HG02884 (cell line): ENCODE measurements at regions not wholly inside any gene's neighbourhood (a gene's known extent, or its start where the extent isn't known, plus 50 kb on each side); places are given as distances from the start of the nearest gene placed in this dataset.
"Not testable (repeated sequence)": the region's sequence is repeated elsewhere in the genome, so short reads cannot be mapped to it uniquely, and the experiment has no call there.

Experiments used
- ATAC-seq: cut with Tn5 transposase; IDR thresholded peaks from one replicate; pipeline ENCODE4 v1.9.1; 2021; ENCODE audit warnings: mild to moderate bottlenecking, moderate library complexity; ENCODE audit not compliant: unreplicated experiment

DNA sequence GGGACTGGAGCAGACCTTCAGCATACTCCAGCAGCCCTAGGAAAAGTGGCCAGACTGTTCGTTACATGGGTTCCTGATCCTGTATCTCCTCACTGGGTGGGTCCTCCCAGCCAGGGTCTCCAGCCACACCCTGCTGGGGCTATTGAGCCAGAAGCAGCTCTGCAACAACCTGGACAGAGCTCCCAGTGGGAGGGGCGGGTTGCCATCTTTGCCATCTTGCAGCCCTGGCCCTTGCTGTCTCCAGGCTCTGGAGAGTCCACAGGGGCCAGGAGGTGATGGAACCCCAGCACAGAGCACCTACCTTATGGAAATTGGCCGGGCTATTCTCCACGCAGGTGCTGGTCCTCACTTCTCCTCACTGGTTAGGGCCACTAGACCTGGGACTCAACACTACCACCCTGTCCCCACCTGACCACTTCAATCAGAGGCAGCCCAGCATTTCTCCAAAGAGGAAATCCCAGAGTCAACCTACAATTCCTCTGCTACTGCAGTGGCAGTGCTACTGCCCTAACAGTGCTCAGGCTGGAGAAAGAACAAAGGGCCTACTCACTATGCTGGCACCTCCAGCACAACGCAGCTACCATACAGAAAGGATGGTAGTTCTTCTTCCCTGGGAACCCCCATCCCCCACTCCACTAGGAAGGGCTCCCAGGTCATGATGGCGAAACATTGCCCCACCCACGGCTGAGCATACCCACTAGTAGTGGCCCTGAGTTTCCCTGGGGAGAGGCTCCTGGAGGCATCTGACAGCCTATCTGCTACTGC lies 290.2 kb upstream of the NCAM1 start:
- ATAC-seq: no peak

DNA sequence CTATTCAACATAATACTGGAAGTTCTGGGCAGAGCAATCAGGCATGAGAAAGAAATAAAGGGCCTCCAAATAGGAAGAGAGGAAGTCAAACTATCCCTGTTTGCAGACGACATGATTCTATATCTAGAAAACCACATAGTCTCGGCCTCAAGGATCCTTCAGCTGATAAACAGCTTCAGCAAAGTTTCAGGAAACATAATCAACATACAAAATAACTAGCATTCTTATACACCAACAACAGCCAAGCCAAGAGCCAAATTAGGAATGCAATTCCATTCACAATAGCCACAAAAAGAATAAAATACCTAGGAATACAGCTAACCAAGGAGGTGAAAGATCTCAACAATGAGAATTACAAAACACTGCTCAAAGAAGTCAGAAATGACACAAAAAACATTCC lies 287.8 kb upstream of the NCAM1 start:
- not testable (repeated sequence) for ATAC-seq

DNA sequence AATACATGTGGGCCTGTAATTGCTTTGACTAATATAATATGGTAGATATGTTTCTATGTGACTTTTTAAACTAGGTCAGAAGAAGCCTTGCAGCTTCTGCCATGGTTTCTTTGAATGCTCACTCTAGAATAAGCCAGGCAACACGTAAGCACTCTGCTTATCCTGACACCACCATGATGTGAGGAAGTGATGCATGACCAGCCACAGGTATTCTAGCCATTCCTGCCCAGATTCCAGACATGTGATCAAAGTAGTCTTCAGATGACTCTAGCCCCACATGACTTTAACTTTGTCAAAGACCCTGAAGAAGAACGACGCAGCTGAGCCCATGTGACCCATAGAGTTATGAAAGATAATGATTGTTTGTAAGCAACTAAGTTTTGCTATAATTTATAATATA lies 276.1 kb upstream of the NCAM1 start:
- no peak for ATAC-seq

DNA sequence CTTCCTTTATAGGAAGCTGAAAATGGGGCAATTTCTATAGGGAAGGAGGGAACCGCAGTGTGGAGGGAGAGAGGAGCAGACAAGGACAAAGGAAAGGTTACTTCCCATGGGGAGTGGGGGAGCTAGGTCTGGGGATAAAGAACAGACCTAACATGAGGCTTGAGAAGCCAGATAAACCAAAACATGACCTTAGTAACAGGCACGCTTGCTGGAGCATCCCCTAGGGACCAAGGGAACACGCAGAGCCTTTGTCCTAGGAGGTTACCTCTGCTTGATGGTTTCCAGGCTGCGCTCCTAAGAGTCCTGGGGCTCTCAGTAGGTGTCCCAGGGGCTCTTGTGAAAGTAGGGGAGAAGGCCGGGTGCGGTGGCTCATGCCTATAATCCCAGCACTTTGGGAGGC lies 271.4 kb upstream of the NCAM1 start:
- ATAC-seq: no peak

GRCh38 chr11:112693781-112694180 lies 267.4 kb upstream of the NCAM1 start:
- no peak for ATAC-seq

GRCh38 chr11:112694245-112694644 lies 267.0 kb upstream of the NCAM1 start:
- ATAC-seq: no peak

DNA sequence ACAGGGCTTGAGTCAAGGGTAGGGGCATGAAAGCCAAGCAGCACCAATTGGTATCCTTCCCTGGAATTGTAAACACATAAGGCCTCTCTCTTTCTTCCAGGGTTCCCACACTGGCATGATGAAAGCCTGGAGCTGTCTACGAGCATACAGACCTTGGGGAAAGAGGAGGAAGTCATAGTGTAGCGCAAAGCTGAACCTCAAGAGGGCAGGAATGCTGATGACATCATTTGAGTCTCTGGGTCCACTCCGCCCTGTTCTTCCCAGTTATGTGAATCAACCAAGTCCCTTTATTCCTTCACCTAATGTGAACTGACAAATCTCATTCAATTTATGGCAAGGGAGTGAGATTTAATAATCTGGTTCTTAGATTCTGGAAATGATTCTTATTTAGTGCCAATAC lies 266.4 kb upstream of the NCAM1 start:
- no peak for ATAC-seq

- ATAC-seq: no peak
Measured at GRCh38 chr11:112697391-112698178, 263.6 kb upstream of the NCAM1 start.

GRCh38 chr11:112705148-112705547 lies 256.1 kb upstream of the NCAM1 start:
- no peak for ATAC-seq

DNA sequence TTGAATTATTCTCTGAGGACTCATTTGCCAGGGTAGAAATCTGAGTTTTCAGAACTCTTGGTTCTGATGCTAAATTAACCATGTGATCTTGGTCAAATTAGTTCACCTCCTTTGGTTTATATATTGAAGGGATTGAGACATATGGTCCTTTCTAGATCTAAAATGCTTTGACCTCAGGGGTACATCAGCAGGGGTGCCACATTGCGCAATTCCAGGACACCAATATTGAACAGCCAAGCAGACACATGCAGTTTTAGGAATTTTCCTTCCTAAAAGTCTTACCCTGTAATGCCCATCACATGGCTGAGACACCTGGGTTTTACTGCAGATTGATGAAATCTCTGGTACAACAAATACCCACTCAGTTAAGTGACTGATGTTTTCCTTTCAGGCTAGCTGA lies 254.4 kb upstream of the NCAM1 start:
- ATAC-seq: no peak

DNA sequence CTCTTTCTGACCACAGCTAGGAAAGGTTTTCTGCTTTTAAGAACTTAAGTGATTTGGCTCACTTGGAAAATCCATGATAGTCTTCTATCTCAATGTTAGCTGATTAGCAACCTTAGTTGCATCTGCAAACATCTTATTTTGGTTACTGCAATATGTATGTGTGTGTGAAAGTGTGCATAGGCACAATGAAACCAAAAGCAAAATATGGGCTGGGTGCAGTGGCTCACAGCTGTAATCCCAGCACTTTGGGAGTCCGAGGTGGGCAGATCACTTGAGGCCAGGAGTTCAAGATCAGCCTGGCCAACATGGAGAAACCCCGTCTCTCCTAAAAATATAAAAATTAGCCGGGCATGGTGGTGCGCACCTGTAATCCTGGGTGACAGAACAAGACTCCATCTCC lies 246.9 kb upstream of the NCAM1 start:
- not testable (repeated sequence) for ATAC-seq

DNA sequence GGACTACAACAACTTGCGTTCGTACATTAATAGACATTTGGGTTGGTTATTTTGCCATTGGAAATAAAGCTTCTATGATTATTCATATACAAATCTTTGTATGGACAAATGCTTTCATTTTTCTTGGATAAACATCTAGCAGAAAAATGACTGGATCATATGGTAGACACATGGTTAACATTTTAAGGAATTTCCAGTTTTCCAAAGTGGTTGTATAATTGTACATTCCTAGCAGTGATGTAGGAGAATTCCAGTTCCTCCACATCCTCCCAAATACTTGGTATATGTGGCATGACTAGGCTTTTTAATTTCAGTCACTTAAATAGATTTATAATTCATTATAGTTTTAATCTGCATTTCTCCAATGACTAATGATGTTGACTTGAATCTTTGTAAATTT lies 246.2 kb upstream of the NCAM1 start:
- no peak for ATAC-seq

DNA sequence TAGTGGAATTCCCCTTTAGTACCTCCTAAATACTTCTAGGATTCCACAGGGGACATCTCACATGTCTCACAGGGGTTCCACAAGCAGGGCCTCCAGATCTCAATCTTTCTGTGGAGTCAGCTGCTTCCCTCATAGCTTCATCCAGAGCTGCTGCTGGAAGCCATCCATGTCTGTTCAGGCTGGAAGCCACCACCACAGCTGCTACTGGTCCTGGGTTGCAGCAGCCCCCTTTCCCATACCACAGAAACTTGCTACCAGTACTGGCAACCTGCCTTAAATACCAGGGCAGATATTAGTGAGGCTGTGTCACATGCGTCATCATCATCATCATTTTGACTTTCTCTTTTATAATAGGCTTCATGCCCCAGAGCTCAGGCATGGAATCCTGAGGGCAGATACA lies 242.7 kb upstream of the NCAM1 start:
- no peak for ATAC-seq

DNA sequence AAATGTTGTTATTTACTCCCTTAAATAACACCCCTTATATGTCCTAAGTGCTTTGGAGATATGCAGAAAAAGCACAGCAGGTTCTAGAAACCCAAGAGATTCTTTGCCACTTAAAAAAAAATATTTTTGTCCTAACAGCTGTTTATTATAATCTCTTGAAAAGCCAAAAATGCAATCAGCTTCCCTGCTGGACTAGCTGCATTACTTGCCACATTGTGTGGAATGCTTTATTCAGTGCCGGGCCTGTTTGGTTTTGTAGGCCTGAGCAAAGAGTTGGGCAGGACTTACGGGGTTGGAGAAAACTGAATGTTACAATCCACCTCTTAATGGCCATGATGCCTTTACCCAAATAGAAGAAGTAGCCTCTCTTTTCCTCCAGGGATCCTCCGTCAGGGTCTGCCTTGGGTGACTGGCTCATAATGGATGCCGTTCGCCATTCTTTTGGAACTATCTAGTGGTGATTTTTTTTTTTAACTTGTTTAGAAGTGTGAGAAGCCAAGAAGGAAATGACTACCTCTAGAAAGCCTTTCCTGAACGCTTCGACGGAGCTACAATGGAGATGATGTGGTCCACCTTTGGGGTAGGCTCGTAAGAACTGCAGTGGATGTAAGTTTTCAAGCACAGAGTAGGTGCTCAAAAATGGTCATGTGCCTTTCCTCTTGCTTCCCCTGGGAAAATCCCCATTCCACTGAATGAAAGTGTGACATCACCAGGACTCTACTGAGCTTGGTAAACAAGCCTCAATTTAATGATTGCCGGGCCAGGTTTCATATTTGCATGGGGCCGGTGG lies 241.3 kb upstream of the NCAM1 start:
- ATAC-seq: no peak

- no peak for ATAC-seq
Measured at GRCh38 chr11:112722148-112722547, 239.1 kb upstream of the NCAM1 start.

DNA sequence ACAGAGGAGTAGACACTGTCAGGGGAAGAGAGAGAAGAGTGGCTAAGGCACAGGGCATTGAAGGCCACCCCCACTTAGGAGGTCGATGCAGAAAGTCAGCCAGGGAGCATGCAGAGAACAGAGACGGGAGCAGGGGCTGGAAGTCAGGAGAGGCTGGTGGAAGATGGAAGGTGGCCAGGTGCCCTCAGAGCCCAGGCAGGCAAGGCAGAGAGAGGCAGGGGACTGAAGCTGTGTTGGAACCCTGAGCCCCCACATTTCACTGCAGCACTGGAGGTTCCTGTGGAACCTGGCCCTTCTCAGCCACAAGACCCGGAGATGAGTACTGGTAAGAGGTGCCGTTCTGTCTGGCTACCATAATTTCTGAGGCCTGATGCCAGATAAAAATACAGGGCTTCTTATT lies 238.3 kb upstream of the NCAM1 start:
- no peak for ATAC-seq

DNA sequence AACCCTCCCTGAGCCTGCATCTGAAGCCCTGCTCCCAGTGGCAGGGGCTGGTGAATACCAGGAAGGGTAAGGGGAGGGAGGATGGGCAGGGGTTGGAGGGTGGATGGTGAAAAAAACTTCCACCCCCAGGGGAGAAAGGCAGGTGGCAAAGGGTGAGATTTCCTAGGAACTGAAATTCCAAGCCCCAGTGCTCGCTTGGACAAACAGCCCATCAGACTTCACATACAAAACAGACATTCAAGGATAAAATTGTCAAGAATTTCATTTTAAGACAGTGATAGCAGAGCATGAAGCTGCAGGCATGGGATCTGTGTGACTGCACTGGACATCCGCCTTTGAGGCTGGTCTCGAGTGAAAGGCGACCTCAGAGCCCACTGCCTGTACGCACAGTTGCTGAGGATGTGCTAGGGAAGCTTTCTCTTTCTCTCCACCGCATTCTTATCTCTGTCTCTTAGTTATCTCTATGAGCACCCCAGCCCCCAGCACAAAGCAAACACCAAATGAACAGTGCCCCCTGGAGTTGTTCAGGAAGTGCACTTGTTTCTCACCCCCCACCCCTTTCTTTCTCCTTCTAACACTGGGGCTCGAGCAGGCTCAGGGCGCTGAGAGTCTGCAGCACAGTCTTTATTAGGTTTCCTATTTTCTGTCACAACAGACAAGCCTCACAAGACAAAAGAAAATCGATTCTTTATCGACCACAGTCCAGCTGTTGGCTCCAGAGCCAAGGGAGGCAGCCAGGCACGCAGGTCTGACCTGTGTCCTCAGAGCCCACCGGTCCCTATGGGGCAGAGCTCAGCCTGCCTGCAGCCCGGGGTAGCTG lies 237.3 kb upstream of the NCAM1 start:
- ATAC-seq: no peak

GRCh38 chr11:112724496-112724790 lies 236.8 kb upstream of the NCAM1 start:
- ATAC-seq: no peak

GRCh38 chr11:112725636-112726035 lies 235.6 kb upstream of the NCAM1 start:
- no peak for ATAC-seq

DNA sequence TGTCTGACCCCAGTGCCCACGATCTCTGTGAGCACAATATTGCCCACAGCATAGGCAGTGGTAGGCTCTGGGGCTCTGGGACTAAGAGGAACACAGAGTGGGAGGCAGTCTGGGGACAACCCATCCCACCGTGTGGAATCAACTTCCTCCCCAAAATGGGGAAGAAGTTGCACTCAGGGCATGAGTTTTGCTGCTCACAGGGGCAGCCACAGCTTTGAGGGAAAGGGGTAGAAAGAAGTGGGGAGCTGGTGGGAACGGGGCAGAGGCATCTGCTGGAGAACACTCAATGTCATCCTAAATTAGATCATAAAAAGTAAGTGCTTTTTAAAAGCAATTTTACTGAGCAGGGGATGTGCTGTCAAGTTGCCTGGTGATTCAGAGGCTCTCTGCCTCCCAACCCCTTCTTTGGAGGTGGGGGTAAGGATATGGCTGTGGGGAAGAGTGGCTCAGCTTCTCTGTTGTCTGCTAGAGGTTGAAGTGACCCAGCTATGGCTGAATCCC lies 233.8 kb upstream of the NCAM1 start:
- ATAC-seq: no peak

GRCh38 chr11:112728288-112728687 lies 232.9 kb upstream of the NCAM1 start:
- no peak for ATAC-seq
